Suprapubic skin (tissue), 4 donors: ENCODE measurements at regions not wholly inside any gene's neighbourhood (a gene's known extent, or its start where the extent isn't known, plus 50 kb on each side); places are given as distances from the start of the nearest gene placed in this dataset.
A peak's percentile ranks its signal among the peaks of the same experiment; 100 is the strongest.

ENCODE experiments used
- DNase-seq, 2 donors: peaks; one replicate each; pipeline ENCODE4 v3.0.0-alpha.2; 2019; ENCODE audit warnings: low spot score in 2 of 2
- H3K27ac ChIP-seq: fragments of 200-600 bp; sonication (generic); one replicate; pipeline ENCODE4 v1.5.1; 2019
- H3K27me3 ChIP-seq: fragments of 200-600 bp; sonication (generic); one replicate; pipeline ENCODE4 v1.5.1; 2019
- H3K36me3 ChIP-seq: fragments of 200-600 bp; sonication (generic); one replicate; pipeline ENCODE4 v1.5.1; 2019
- H3K4me1 ChIP-seq: fragments of 200-600 bp; sonication (generic); one replicate; pipeline ENCODE4 v1.5.1; 2019
- H3K4me3 ChIP-seq: fragments of 200-600 bp; sonication (generic); one replicate; pipeline ENCODE4 v1.5.1; 2019; ENCODE audit warnings: mild to moderate bottlenecking
- H3K9me3 ChIP-seq: fragments of 200-600 bp; sonication (generic); one replicate; pipeline ENCODE4 v1.5.1; 2019
- CTCF ChIP-seq, 2 donors: fragments of 200-600 bp in 1 of 2; fragments of 450-650 bp in 1 of 2; sonication (generic) in 1 of 2; IDR thresholded peaks; one replicate each; pipeline ENCODE4 v1.5.1; 2016 to 2019; ENCODE audit warnings: antibody characterized with exemption in 2 of 2, mild to moderate bottlenecking in 1 of 2, moderate library complexity in 1 of 2
- EP300 ChIP-seq: sonication (generic); formaldehyde crosslinking; IDR thresholded peaks from one replicate; pipeline ENCODE4 v1.6.1; 2017; ENCODE audit warnings: antibody characterized with exemption
- POLR2A ChIP-seq, 2 donors: fragments of 450-650 bp; IDR thresholded peaks; one replicate each; pipeline ENCODE4 v1.6.1; 2017; ENCODE audit warnings: antibody characterized with exemption in 2 of 2, mild to moderate bottlenecking in 2 of 2, moderate library complexity in 2 of 2
- POLR2AphosphoS5 ChIP-seq, 3 donors: sonication (generic); formaldehyde crosslinking; IDR thresholded peaks; one replicate each; pipeline ENCODE4 v1.6.1; 2017; ENCODE audit warnings: antibody characterized with exemption in 3 of 3
- WGBS: methylation state at CpG from one replicate; pipeline ENCODE4 v1.1.5; 2018; 5-methylcytosine and 5-hydroxymethylcytosine counted together

- no peaks in the 10 kb centered on the region for H3K9me3 ChIP-seq
- no peak overlapping the region for H3K27ac ChIP-seq
- no peaks in the 10 kb centered on the region for H3K4me1 ChIP-seq
- WGBS, result 92% methylated on average over 3 of the region's 3 CpGs
- no peak overlapping the region for H3K4me3 ChIP-seq
- no peaks in the 10 kb centered on the region for H3K36me3 ChIP-seq
- TF ChIP-seq POLR2A (IDR thresholded peaks at IDR 0.05) (no peak), EP300 (no peak), POLR2AphosphoS5 (IDR thresholded peaks at IDR 0.05) (no peak), CTCF (IDR thresholded peaks at IDR 0.05) (no peak)
- DNase-seq, result no peak
- H3K27me3 ChIP-seq, result peaks cover 6% of the 10 kb centered on the region
Measured at GRCh38 chr5:133756036-133756435, 143.7 kb upstream of the FSTL4 start.

GRCh38 chr5:133754575-133755169 is 142.3 kb upstream of the FSTL4 start:
- WGBS, result 37% methylated on average over 5 of the region's 5 CpGs
- H3K4me1 ChIP-seq, result no peaks in the 10 kb centered on the region
- no peak overlapping the region for H3K4me3 ChIP-seq
- no peak for DNase-seq
- no peak overlapping the region for H3K27ac ChIP-seq
- peaks cover 6% of the 10 kb centered on the region for H3K27me3 ChIP-seq
- H3K36me3 ChIP-seq, result no peaks in the 10 kb centered on the region
- no peaks in the 10 kb centered on the region for H3K9me3 ChIP-seq
- TF ChIP-seq POLR2A (IDR thresholded peaks at IDR 0.05) (no peak), POLR2AphosphoS5 (IDR thresholded peaks at IDR 0.05) (no peak), CTCF (IDR thresholded peaks at IDR 0.05) (peak in 1 of 2 donors; percentile 37), EP300 (no peak)

- no peaks in the 10 kb centered on the region for H3K36me3 ChIP-seq
- no peaks in the 10 kb centered on the region for H3K9me3 ChIP-seq
- no peaks in the 10 kb centered on the region for H3K4me1 ChIP-seq
- TF ChIP-seq CTCF (IDR thresholded peaks at IDR 0.05), result no peak
- TF ChIP-seq POLR2AphosphoS5 (IDR thresholded peaks at IDR 0.05), result no peak
- TF ChIP-seq POLR2A (IDR thresholded peaks at IDR 0.05), result no peak
- TF ChIP-seq EP300, result no peak
- H3K4me3 ChIP-seq, result no peak overlapping the region
- H3K27me3 ChIP-seq, result peaks cover 6% of the 10 kb centered on the region
- H3K27ac ChIP-seq, result no peak overlapping the region
- 37% methylated on average over 3 of the region's 3 CpGs for whole genome bisulfite sequencing
- DNase-seq, result no peak
Measured at GRCh38 chr5:133753856-133754255, 141.5 kb upstream of the FSTL4 start.

GRCh38 chr5:133751846-133752245 is 139.5 kb upstream of the FSTL4 start:
- TF ChIP-seq POLR2AphosphoS5 (IDR thresholded peaks at IDR 0.05), result no peak
- no peak for TF ChIP-seq EP300
- no peak for TF ChIP-seq CTCF (IDR thresholded peaks at IDR 0.05)
- TF ChIP-seq POLR2A (IDR thresholded peaks at IDR 0.05), result no peak
- WGBS, result 92% methylated on average over 5 of the region's 5 CpGs

GRCh38 chr5:133751421-133751820 is 139.1 kb upstream of the FSTL4 start:
- no peak for DNase-seq
- 80% methylated on average over 7 of the region's 7 CpGs for WGBS

More at GRCh38 chr5:133751846-133752245, 139.5 kb upstream of the FSTL4 start:
- Histone ChIP-seq H3K9me3 (no peaks in the 10 kb centered on the region), H3K27me3 (peaks cover 6% of the 10 kb centered on the region), H3K4me3 (no peak overlapping the region), H3K4me1 (no peaks in the 10 kb centered on the region), H3K36me3 (no peaks in the 10 kb centered on the region), H3K27ac (no peak overlapping the region)
- DNase-seq, result no peak

More at GRCh38 chr5:133751421-133751820, 139.1 kb upstream of the FSTL4 start:
- Histone ChIP-seq H3K4me1 (no peaks in the 10 kb centered on the region), H3K9me3 (no peaks in the 10 kb centered on the region), H3K4me3 (no peak overlapping the region), H3K27ac (no peak overlapping the region), H3K36me3 (no peaks in the 10 kb centered on the region), H3K27me3 (peaks cover 6% of the 10 kb centered on the region)
- TF ChIP-seq POLR2AphosphoS5 (IDR thresholded peaks at IDR 0.05) (no peak), CTCF (IDR thresholded peaks at IDR 0.05) (no peak)
